K562 (cell line): ENCODE measurements at regions not wholly inside any gene's neighbourhood (a gene's known extent, or its start where the extent isn't known, plus 50 kb on each side); places are given as distances from the start of the nearest gene placed in this dataset.

Experiments used
- ATAC-seq: fragments of 200-7000 bp; cut with Tn5 transposase; 3 replicates; pipeline ENCODE4 v1.9.1; 2020; ENCODE audit warnings: moderate library complexity
- BruUV-seq: library from RNA; stranded (reverse); fragments of 400-500 nt; replicated peaks from 2 replicates; lab custom pipeline; 2021; lab: Mats Ljungman, UMichigan
- CTCF ChIA-PET: fragments of 300-600 bp; formaldehyde crosslinking; extraction: SDS; loops from one replicate; lab custom pipeline; 2021; ENCODE audit warnings: low intra/inter-chr PET ratio; lab: Yijun Ruan, JAX
- POLR2A ChIA-PET: fragments of 300-600, 350-650 bp; sonication (Branson Sonifier 250); formaldehyde crosslinking; extraction: SDS; loops from one replicate; lab custom pipeline; 2021; ENCODE audit warnings: antibody characterized with exemption, inconsistent platforms; lab: Yijun Ruan, JAX
- DNase-seq, 4 experiments: peaks; one replicate each; pipeline versions ENCODE4 v3.0.0 to v3.0.0-alpha.2; 2011 to 2018; ENCODE audit warnings: low spot score in 3 of 4, mixed read lengths in 3 of 4; ENCODE audit errors: extremely low read depth in 1 of 4
- FAIRE-seq: peaks from 2 replicates; lab custom pipeline; 2011; peaks lifted over from hg19 to GRCh38; lab: Jason Lieb, UNC
- H2AFZ ChIP-seq: 2 replicates; pipeline ENCODE4 v1.6.0; 2011; ENCODE audit warnings: low read depth, low read length, control low read depth, inconsistent platforms
- H3K27ac ChIP-seq: fragments of 200-600 bp; 3 replicates; pipeline ENCODE4 v1.8.0; 2011; ENCODE audit warnings: low read depth, mild to moderate bottlenecking, control low read depth, inconsistent platforms, low read length, moderate library complexity, mixed read lengths; ENCODE audit errors: extremely low read depth
- H3K27me3 ChIP-seq, 2 experiments: fragments of 300-600 bp in 1 of 2; 2 replicates in 1 of 2; 3 replicates in 1 of 2; pipeline versions ENCODE4 v1.6.0 to v1.8.0; 2011; ENCODE audit warnings: inconsistent platforms in 2 of 2, low read length in 2 of 2, mild to moderate bottlenecking in 1 of 2, mixed read lengths in 1 of 2, moderate library complexity in 1 of 2; ENCODE audit not compliant: control insufficient read depth in 2 of 2, insufficient read depth in 2 of 2
- H3K36me3 ChIP-seq: fragments of 300-600 bp; 3 replicates; pipeline ENCODE4 v1.8.0; 2011; ENCODE audit warnings: mild to moderate bottlenecking, low read length, inconsistent platforms; ENCODE audit not compliant: control insufficient read depth, insufficient read depth
- H3K4me1 ChIP-seq, 2 experiments: fragments of 200-600 bp in 1 of 2; replicated peaks in 1 of 2; 2 replicates in 1 of 2; 3 replicates in 1 of 2; pipeline versions ENCODE4 v1.5.1 to v1.8.0; 2011; ENCODE audit warnings: inconsistent platforms in 2 of 2, low read length in 2 of 2, mild to moderate bottlenecking in 1 of 2, mixed read lengths in 1 of 2, moderate library complexity in 1 of 2; ENCODE audit not compliant: control insufficient read depth in 2 of 2, insufficient read depth in 2 of 2
- H3K4me2 ChIP-seq: 2 replicates; pipeline ENCODE4 v1.6.1; 2011; ENCODE audit warnings: low read length, control low read depth, inconsistent platforms, mixed read lengths; ENCODE audit not compliant: insufficient read depth
- H3K4me3 ChIP-seq: fragments of 200-600 bp; sonication (generic), shearing (Covaris generic); 2 replicates; pipeline ENCODE4 v1.5.1; 2016; ENCODE audit warnings: control low read depth, inconsistent platforms
- H3K79me2 ChIP-seq: fragments of 200-600 bp; 3 replicates; pipeline ENCODE4 v1.8.0; 2011; ENCODE audit warnings: low read length, inconsistent platforms; ENCODE audit not compliant: control insufficient read depth, insufficient read depth
- H3K9ac ChIP-seq, 2 experiments: 2 replicates each; pipeline versions ENCODE4 v1.6.0 to v1.6.1; 2011; ENCODE audit warnings: low read depth in 2 of 2, low read length in 2 of 2, control low read depth in 1 of 2, inconsistent platforms in 1 of 2, mild to moderate bottlenecking in 1 of 2, mixed read lengths in 1 of 2; ENCODE audit not compliant: insufficient read depth in 1 of 2
- H3K9me1 ChIP-seq: one replicate; pipeline ENCODE4 v1.6.0; 2011; ENCODE audit warnings: inconsistent platforms, mild to moderate bottlenecking, low read length, moderate library complexity; ENCODE audit not compliant: control insufficient read depth, insufficient read depth
- H3K9me3 ChIP-seq: replicated peaks from 2 replicates; pipeline ENCODE4 v1.5.1; 2011; ENCODE audit warnings: low read depth, low read length, inconsistent platforms; ENCODE audit not compliant: control insufficient read depth, insufficient read depth
- H4K20me1 ChIP-seq: replicated peaks from 2 replicates; pipeline ENCODE4 v1.6.1; 2011; ENCODE audit warnings: low read length, inconsistent platforms, mixed read lengths; ENCODE audit not compliant: control insufficient read depth, insufficient read depth
- ATF7 ChIP-seq: fragments of 450-650 bp; IDR thresholded peaks from 2 replicates; pipeline ENCODE4 v1.7.1; 2014; ENCODE audit warnings: mild to moderate bottlenecking, moderate library complexity
- CEBPB ChIP-seq: fragments of 450-650 bp; IDR thresholded peaks from 2 replicates; pipeline ENCODE4 v1.6.1; 2016; ENCODE audit warnings: missing genetic modification characterization, missing compliant biosample characterization
- CEBPG ChIP-seq, 3 experiments: fragments of 200-800 bp in 1 of 3; sonication (Bioruptor generic) in 1 of 3; sonication (generic) in 1 of 3; formaldehyde crosslinking in 1 of 3; IDR thresholded peaks in 2 of 3; conservative IDR thresholded peaks in 1 of 3; 2 replicates each; pipeline versions ENCODE4 v1.6.1 to v1.8.0; 2016 to 2022; ENCODE audit warnings: missing compliant biosample characterization in 2 of 3, missing genetic modification characterization in 2 of 3, mild to moderate bottlenecking in 1 of 3, missing genetic modification reagents in 1 of 3
- DDX20 ChIP-seq: fragments of 450-650 bp; IDR thresholded peaks from 2 replicates; pipeline ENCODE4 v1.6.1; 2016; ENCODE audit warnings: missing genetic modification characterization, low read depth, mild to moderate bottlenecking, missing compliant biosample characterization, moderate library complexity
- ELF1 ChIP-seq: fragments of 200-800 bp; sonication (Bioruptor generic); IDR thresholded peaks from 2 replicates; pipeline ENCODE4 v1.6.1; 2016; ENCODE audit warnings: missing genetic modification characterization, missing compliant biosample characterization
- ERF ChIP-seq: fragments of 450-650 bp; formaldehyde crosslinking; IDR thresholded peaks from 2 replicates; pipeline ENCODE4 v1.4.0; 2020; ENCODE audit warnings: mild to moderate bottlenecking, mixed read lengths
- KDM4B ChIP-seq, 2 experiments: fragments of 450-650 bp in 1 of 2; sonication (generic) in 1 of 2; IDR thresholded peaks; 2 replicates each; pipeline ENCODE4 v1.6.1; 2016 to 2017; ENCODE audit warnings: borderline replicate concordance in 2 of 2, antibody characterized with exemption in 1 of 2, low read depth in 1 of 2, mild to moderate bottlenecking in 1 of 2
- MYC ChIP-seq, 2 experiments: fragments of 250-450 bp in 1 of 2; sonication (Bioruptor Pico) in 1 of 2; IDR thresholded peaks; 2 replicates each; pipeline versions ENCODE4 v1.5.1 to v1.6.1; 2012 to 2021; ENCODE audit warnings: low read depth in 2 of 2, borderline replicate concordance in 1 of 2, improper control_type of control experiment in 1 of 2, low read length in 1 of 2, mild to moderate bottlenecking in 1 of 2, moderate library complexity in 1 of 2
- PTBP1 ChIP-seq: fragments of 200-400 bp; formaldehyde crosslinking; IDR thresholded peaks from 2 replicates; pipeline ENCODE4 v1.6.1; 2017; ENCODE audit warnings: low read depth, low read length
- PTTG1 ChIP-seq: fragments of 450-650 bp; IDR thresholded peaks from 2 replicates; pipeline ENCODE4 v1.6.1; 2016; ENCODE audit warnings: low read depth, mild to moderate bottlenecking, missing genetic modification characterization, missing compliant biosample characterization
- ZNF766 ChIP-seq: fragments of 200-800 bp; sonication (Bioruptor generic); conservative IDR thresholded peaks from 2 replicates; pipeline ENCODE4 v1.6.1; 2016; ENCODE audit warnings: missing genetic modification characterization, missing compliant biosample characterization
- WGBS: fragments of 100-300 bp; shearing (Covaris generic); methylation state at CpG from one replicate; pipeline ENCODE4 v1.1.6; 2016; ENCODE audit warnings: low coverage, mixed read lengths; ENCODE audit not compliant: insufficient coverage; ENCODE audit errors: missing lambda C conversion rate; 5-methylcytosine and 5-hydroxymethylcytosine counted together
- in situ Hi-C: fragments of 300-500 bp; cut with MboI; formaldehyde crosslinking; loops from 4 replicates; pipeline ENCODE4 v1.15.0; 2018; ENCODE audit warnings: inconsistent platforms, mixed read lengths
- intact Hi-C: fragments of 100-400 bp; cut with micrococcal nuclease; formaldehyde crosslinking; loops from 2 replicates; pipeline ENCODE4 v1.14.2; 2022
- TF ChIP-seq, protein P1 (sequence below): fragments of 200-800 bp; sonication (Bioruptor generic); IDR thresholded peaks from 2 replicates; pipeline ENCODE4 v1.6.1; 2017; ENCODE audit warnings: missing genetic modification characterization, missing compliant biosample characterization
- TF ChIP-seq, protein P2 (sequence below): fragments of 450-650 bp; formaldehyde crosslinking; IDR thresholded peaks from 2 replicates; pipeline ENCODE4 v1.4.0; 2020; ENCODE audit warnings: mild to moderate bottlenecking, moderate library complexity
- TF ChIP-seq, protein P3 (sequence below): fragments of 250-450 bp; sonication (Bioruptor Pico); IDR thresholded peaks from 2 replicates; pipeline ENCODE4 v1.8.0; 2022; ENCODE audit warnings: moderate library complexity, mild to moderate bottlenecking, inconsistent platforms
- TF ChIP-seq, protein P4 (sequence below): fragments of 200-800 bp; sonication (Bioruptor generic); IDR thresholded peaks from 2 replicates; pipeline ENCODE4 v1.6.1; 2017; ENCODE audit warnings: missing genetic modification characterization, missing compliant biosample characterization

DNA sequence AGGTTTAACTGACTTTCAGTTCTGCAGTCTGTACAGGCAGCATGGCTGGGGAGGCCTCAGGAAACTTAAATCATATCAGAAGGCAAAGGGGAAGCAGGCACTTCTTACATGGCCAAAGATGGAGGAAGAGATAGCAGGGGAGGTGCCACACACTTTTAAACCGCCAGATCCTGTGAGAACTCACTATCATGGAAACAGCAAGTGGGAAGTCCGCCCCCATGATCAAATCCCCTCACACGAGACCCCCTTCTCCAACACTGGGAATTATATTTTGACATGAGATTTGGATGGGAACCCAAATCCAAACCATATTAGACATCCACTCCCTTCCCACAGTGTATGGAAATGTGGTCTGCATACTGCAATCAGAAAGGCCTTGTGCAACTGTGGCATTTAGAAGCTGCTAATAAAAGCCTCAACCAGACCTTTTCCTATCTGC lies 148.2 kb downstream of the FCRL5 start:
- Histone ChIP-seq H3K9ac (no peak overlapping the region), H3K9me3 (no peaks in the 10 kb centered on the region), H3K27me3 (no peaks in the 10 kb centered on the region), H3K4me2 (peak overlapping the region; percentile 16; the same call in 1 of the 2 replicates), H3K27ac (peak overlapping the region; percentile 58; the same call in 1 of the 3 replicates), H3K4me1 (peaks cover 10 to 40% of the 10 kb centered on the region in 2 experiments), H3K36me3 (no peaks in the 10 kb centered on the region), H3K79me2 (no peaks in the 10 kb centered on the region), H3K9me1 (no peaks in the 10 kb centered on the region), H3K4me3 (no peak overlapping the region), H4K20me1 (no peaks in the 10 kb centered on the region), H2AFZ (peak overlapping the region; percentile 83)
- WGBS = 19% methylated on average over 3 of the region's 3 CpGs
- DNase-seq = peak in 1 of 4 experiments; percentile 28
- in situ Hi-C loops = no loop called here
- intact Hi-C loops = no loop called here
- CTCF ChIA-PET = no interaction called here
- peak; percentile 60 for ATAC-seq
- FAIRE-seq = no peak
- POLR2A ChIA-PET = no interaction called here
- BruUV-seq = no TSS peak
- TF ChIP-seq PTBP1 (no peak), ZNF766 (CRISPR knock-in tag) (peak; percentile 84), MYC (IDR thresholded peaks at IDR 0.05; ENCODE audit: low read depth, low read length) (no peak), MYC (CRISPR knock-in tag; IDR thresholded peaks at IDR 0.05; ENCODE audit: borderline replicate concordance, low read depth) (0 out of 2 replicates have a peak, but pooled peaks have one; percentile 24), ATF7 (peak; percentile 17; the same call in 1 of the 2 replicates), ERF (CRISPR knock-in tag) (peak; percentile 71; the same call in 1 of the 2 replicates), CEBPB (tag) (peak; percentile 37; the same call in 1 of the 2 replicates), CEBPG (CRISPR knock-in tag; IDR thresholded peaks at IDR 0.05) (no peak), CEBPG (tag; conservative IDR thresholded peaks at IDR 0.05 in 1 of 2, IDR thresholded peaks at IDR 0.05 in 1 of 2) (peak in 1 of 2 experiments; percentile 68; a peak in 2 of 4 replicates), PTTG1 (tag) (no peak), KDM4B (IDR thresholded peaks at IDR 0.05; ENCODE audit: borderline replicate concordance in 2 of 2, low read depth in 1 of 2) (peak in 1 of 2 experiments; percentile 13; a peak in 1 of 4 replicates), DDX20 (tag) (peak; percentile 49; the same call in 1 of the 2 replicates), ELF1 (tag) (no peak)
- TF ChIP-seq, protein P1, sequence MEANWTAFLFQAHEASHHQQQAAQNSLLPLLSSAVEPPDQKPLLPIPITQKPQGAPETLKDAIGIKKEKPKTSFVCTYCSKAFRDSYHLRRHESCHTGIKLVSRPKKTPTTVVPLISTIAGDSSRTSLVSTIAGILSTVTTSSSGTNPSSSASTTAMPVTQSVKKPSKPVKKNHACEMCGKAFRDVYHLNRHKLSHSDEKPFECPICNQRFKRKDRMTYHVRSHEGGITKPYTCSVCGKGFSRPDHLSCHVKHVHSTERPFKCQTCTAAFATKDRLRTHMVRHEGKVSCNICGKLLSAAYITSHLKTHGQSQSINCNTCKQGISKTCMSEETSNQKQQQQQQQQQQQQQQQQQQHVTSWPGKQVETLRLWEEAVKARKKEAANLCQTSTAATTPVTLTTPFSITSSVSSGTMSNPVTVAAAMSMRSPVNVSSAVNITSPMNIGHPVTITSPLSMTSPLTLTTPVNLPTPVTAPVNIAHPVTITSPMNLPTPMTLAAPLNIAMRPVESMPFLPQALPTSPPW = 0 out of 2 replicates have a peak, but pooled peaks have one; percentile 10
- TF ChIP-seq, protein P2, sequence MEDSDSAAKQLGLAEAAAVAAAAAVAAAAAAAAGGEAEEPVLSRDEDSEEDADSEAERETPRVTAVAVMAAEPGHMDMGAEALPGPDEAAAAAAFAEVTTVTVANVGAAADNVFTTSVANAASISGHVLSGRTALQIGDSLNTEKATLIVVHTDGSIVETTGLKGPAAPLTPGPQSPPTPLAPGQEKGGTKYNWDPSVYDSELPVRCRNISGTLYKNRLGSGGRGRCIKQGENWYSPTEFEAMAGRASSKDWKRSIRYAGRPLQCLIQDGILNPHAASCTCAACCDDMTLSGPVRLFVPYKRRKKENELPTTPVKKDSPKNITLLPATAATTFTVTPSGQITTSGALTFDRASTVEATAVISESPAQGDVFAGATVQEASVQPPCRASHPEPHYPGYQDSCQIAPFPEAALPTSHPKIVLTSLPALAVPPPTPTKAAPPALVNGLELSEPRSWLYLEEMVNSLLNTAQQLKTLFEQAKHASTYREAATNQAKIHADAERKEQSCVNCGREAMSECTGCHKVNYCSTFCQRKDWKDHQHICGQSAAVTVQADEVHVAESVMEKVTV (CRISPR knock-in tag) = no peak
- TF ChIP-seq, protein P3, sequence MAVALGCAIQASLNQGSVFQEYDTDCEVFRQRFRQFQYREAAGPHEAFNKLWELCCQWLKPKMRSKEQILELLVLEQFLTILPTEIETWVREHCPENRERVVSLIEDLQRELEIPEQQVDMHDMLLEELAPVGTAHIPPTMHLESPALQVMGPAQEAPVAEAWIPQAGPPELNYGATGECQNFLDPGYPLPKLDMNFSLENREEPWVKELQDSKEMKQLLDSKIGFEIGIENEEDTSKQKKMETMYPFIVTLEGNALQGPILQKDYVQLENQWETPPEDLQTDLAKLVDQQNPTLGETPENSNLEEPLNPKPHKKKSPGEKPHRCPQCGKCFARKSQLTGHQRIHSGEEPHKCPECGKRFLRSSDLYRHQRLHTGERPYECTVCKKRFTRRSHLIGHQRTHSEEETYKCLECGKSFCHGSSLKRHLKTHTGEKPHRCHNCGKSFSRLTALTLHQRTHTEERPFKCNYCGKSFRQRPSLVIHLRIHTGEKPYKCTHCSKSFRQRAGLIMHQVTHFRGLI (CRISPR knock-in tag) = no peak
- TF ChIP-seq, protein P4, sequence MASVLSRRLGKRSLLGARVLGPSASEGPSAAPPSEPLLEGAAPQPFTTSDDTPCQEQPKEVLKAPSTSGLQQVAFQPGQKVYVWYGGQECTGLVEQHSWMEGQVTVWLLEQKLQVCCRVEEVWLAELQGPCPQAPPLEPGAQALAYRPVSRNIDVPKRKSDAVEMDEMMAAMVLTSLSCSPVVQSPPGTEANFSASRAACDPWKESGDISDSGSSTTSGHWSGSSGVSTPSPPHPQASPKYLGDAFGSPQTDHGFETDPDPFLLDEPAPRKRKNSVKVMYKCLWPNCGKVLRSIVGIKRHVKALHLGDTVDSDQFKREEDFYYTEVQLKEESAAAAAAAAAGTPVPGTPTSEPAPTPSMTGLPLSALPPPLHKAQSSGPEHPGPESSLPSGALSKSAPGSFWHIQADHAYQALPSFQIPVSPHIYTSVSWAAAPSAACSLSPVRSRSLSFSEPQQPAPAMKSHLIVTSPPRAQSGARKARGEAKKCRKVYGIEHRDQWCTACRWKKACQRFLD (CRISPR knock-in tag) = peak; percentile 89
